ENCODE measurements at regions not wholly inside any gene's neighbourhood (a gene's known extent, or its start where the extent isn't known, plus 50 kb on each side); places are given as distances from the start of the nearest gene placed in this dataset.

DNA sequence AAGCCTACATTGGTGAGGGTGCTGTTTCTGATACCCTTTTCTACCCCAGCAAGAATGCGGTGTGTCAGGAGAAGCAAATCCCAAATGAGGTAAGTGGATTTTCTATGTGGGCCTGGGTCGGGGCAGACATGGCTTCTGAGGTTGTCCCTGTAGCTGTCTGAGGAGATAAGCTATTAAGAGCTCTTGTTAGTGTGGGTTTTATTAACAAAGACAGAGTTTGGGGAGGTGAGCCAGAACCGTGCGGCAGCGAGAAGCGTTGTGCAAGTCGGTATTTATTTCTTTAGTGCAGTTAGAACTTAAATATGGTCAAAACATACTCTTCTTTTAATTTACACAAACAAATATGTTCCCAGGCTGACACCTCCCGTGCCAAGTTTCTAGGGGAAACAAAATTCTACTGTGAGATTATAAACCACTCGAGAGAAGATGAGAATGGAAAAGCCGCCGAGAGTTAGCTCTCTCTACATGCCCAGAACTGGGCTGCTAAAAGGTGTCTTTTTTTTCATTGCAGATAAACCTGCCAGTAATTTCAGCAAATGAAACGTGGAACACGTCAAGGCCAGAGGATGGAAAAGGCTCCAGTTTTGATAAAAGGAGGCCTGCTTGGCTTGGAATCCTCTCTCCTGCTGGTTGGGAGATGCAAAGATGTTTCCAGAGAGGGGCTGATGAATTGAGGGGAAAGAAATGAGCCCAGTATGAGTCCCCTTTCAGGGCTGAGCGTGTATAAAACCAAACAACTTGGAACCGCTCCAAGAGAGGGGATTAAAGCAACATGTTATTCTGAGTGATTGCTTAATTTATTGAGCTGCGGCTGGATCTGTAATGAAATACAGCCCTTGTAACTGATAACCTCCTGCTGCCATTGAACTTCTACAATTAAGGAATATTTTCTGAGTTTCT lies 254.6 kb downstream of the MRTFB start:
- Histone ChIP-seq H2AK5ac (ENCODE audit: low read depth, low read length) (no peak overlapping the region), H3K18ac (ENCODE audit: low read depth, low read length) (no peak overlapping the region), H3K27me3 (ENCODE audit: control insufficient read depth, insufficient read depth, low read length) (no peaks in the 10 kb centered on the region), H3K4me3 (ENCODE audit: insufficient read depth, low read depth, low read length) (no peak overlapping the region), H3K4me2 (ENCODE audit: low read depth, low read length) (no peak overlapping the region), H4K5ac (ENCODE audit: low read depth, low read length) (no peak overlapping the region), H3K56ac (ENCODE audit: extremely low read depth, insufficient read depth, low read length) (no peak overlapping the region), H2AK9ac (replicated peaks; ENCODE audit: low read depth, low read length, poor library complexity) (no peak overlapping the region), H2BK120ac (ENCODE audit: low read depth, low read length) (no peak overlapping the region), H3K9me3 (ENCODE audit: control insufficient read depth, insufficient read depth, low read length) (no peaks in the 10 kb centered on the region), H4K20me1 (ENCODE audit: insufficient read depth, low read length) (peaks cover 19% of the 10 kb centered on the region), H2BK5ac (ENCODE audit: low read depth, low read length, poor library complexity, severe bottlenecking) (no peak overlapping the region), H2AFZ (replicated peaks; ENCODE audit: low read length, poor library complexity) (no peak overlapping the region), H4K91ac (ENCODE audit: insufficient read depth, low read depth, low read length) (no peak overlapping the region), H3K4me1 (ENCODE audit: control insufficient read depth, insufficient read depth, low read length) (peaks cover 4% of the 10 kb centered on the region; the same call in 1 of the 2 replicates), H3K36me3 (ENCODE audit: control insufficient read depth, insufficient read depth, low read length) (peaks cover 8% of the 10 kb centered on the region), H4K8ac (ENCODE audit: low read depth in 2 of 2, low read length in 2 of 2) (no peak overlapping the region), H3K9ac (ENCODE audit: low read depth, low read length) (no peak overlapping the region), H3K27ac (ENCODE audit: insufficient read depth, low read length) (no peak overlapping the region), H3K23ac (ENCODE audit: low read depth, low read length) (no peak overlapping the region), H3K4ac (ENCODE audit: low read depth, low read length) (no peak overlapping the region), H3K9me1 (ENCODE audit: insufficient read depth, low read length) (peaks cover 7% of the 10 kb centered on the region), H2BK20ac (ENCODE audit: low read depth, low read length) (no peak overlapping the region), H2BK15ac (ENCODE audit: low read depth, low read length) (no peak overlapping the region), H3K14ac (replicated peaks; ENCODE audit: low read depth, low read length) (no peak overlapping the region), H3K79me1 (ENCODE audit: low read depth in 1 of 2, low read length in 2 of 2) (peaks cover 38 to 48% of the 10 kb centered on the region in 2 experiments)
- no peak for ATAC-seq (ENCODE audit: low read depth)
- intact Hi-C loops (cut with micrococcal nuclease) (no loop called here), in situ Hi-C loops (cut with MboI; ENCODE audit: low sequenced_read_pairs) (no loop called here), dilution Hi-C loops (cut with HindIII; ENCODE audit: low sequenced_read_pairs, unreplicated experiment) (no loop called here)
- BruUV-seq (replicated peaks), result no TSS peak
- no peak for TF ChIP-seq BHLHE40 (IDR thresholded peaks at IDR 0.05; ENCODE audit: low read depth, low read length)
- TF ChIP-seq, protein P1, sequence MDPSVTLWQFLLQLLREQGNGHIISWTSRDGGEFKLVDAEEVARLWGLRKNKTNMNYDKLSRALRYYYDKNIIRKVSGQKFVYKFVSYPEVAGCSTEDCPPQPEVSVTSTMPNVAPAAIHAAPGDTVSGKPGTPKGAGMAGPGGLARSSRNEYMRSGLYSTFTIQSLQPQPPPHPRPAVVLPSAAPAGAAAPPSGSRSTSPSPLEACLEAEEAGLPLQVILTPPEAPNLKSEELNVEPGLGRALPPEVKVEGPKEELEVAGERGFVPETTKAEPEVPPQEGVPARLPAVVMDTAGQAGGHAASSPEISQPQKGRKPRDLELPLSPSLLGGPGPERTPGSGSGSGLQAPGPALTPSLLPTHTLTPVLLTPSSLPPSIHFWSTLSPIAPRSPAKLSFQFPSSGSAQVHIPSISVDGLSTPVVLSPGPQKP (IDR thresholded peaks at IDR 0.05; ENCODE audit: borderline replicate concordance, low read depth, low read length), result no peak
- no peak for TF ChIP-seq RAD21 (IDR thresholded peaks at IDR 0.05; ENCODE audit: low read length)
- WGBS, 2 experiments (ENCODE audit: extremely low coverage in 2 of 2, insufficient read length in 1 of 2), result 40% methylated on average over 1 of the region's 16 CpGs; no CpG with 5 or more reads in 1 of the 2 experiments
- POLR2A ChIA-PET (ENCODE audit: unreplicated experiment), result no interaction called here
- no peak for DNase-seq
- CTCF ChIA-PET, result no interaction called here
